HL-60 (cell line): ENCODE measurements at regions not wholly inside any gene's neighbourhood (a gene's known extent, or its start where the extent isn't known, plus 50 kb on each side); places are given as distances from the start of the nearest gene placed in this dataset.

Experiments
- GABPA ChIP-seq: IDR thresholded peaks from 2 replicates; pipeline ENCODE4 v1.6.1; 2012; ENCODE audit warnings: low read depth
- POLR2AphosphoS5 ChIP-seq: IDR thresholded peaks from 2 replicates; pipeline ENCODE4 v1.6.1; 2012; ENCODE audit warnings: low read depth
- SPI1 ChIP-seq: IDR thresholded peaks from 2 replicates; pipeline ENCODE4 v1.6.1; 2012; ENCODE audit warnings: low read depth, mild to moderate bottlenecking, borderline replicate concordance
- TF ChIP-seq, protein P1 (sequence below): IDR thresholded peaks from one replicate; pipeline ENCODE4 v1.5.1; 2011; ENCODE audit warnings: low read length, control low read depth, inconsistent platforms; ENCODE audit not compliant: insufficient read depth
- TF ChIP-seq, protein P2 (sequence below): IDR thresholded peaks from 2 replicates; pipeline ENCODE4 v1.6.1; 2012; ENCODE audit warnings: low read depth; ENCODE audit not compliant: insufficient replicate concordance

DNA sequence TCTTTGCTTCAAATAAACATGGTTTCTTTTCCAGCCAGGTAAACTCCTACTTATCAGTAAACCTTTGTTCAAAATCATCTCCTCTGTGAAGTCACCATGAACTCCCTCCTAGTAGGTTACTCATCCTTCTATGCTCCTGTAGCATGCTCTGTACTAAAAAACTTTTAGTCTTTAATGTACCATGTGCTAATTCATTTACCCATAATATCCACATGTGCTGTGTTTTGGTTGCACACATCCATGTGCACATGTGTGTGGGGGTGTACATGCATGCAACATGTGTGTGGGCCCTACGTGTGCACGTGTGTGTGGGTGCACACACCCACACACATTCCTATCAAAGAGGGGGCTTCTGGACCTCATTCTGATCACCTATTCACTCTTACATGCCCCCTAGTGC, 259.9 kb upstream of the SP4 start:
- TF ChIP-seq, protein P1, sequence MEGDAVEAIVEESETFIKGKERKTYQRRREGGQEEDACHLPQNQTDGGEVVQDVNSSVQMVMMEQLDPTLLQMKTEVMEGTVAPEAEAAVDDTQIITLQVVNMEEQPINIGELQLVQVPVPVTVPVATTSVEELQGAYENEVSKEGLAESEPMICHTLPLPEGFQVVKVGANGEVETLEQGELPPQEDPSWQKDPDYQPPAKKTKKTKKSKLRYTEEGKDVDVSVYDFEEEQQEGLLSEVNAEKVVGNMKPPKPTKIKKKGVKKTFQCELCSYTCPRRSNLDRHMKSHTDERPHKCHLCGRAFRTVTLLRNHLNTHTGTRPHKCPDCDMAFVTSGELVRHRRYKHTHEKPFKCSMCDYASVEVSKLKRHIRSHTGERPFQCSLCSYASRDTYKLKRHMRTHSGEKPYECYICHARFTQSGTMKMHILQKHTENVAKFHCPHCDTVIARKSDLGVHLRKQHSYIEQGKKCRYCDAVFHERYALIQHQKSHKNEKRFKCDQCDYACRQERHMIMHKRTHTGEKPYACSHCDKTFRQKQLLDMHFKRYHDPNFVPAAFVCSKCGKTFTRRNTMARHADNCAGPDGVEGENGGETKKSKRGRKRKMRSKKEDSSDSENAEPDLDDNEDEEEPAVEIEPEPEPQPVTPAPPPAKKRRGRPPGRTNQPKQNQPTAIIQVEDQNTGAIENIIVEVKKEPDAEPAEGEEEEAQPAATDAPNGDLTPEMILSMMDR = no peak
- TF ChIP-seq GABPA (no peak), SPI1 (no peak), POLR2AphosphoS5 (no peak)
- TF ChIP-seq, protein P2, sequence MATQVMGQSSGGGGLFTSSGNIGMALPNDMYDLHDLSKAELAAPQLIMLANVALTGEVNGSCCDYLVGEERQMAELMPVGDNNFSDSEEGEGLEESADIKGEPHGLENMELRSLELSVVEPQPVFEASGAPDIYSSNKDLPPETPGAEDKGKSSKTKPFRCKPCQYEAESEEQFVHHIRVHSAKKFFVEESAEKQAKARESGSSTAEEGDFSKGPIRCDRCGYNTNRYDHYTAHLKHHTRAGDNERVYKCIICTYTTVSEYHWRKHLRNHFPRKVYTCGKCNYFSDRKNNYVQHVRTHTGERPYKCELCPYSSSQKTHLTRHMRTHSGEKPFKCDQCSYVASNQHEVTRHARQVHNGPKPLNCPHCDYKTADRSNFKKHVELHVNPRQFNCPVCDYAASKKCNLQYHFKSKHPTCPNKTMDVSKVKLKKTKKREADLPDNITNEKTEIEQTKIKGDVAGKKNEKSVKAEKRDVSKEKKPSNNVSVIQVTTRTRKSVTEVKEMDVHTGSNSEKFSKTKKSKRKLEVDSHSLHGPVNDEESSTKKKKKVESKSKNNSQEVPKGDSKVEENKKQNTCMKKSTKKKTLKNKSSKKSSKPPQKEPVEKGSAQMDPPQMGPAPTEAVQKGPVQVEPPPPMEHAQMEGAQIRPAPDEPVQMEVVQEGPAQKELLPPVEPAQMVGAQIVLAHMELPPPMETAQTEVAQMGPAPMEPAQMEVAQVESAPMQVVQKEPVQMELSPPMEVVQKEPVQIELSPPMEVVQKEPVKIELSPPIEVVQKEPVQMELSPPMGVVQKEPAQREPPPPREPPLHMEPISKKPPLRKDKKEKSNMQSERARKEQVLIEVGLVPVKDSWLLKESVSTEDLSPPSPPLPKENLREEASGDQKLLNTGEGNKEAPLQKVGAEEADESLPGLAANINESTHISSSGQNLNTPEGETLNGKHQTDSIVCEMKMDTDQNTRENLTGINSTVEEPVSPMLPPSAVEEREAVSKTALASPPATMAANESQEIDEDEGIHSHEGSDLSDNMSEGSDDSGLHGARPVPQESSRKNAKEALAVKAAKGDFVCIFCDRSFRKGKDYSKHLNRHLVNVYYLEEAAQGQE = no peak
